ENCODE measurements at regions not wholly inside any gene's neighbourhood (a gene's known extent, or its start where the extent isn't known, plus 50 kb on each side); places are given as distances from the start of the nearest gene placed in this dataset.
"Not testable (repeated sequence)": the region's sequence is repeated elsewhere in the genome, so short reads cannot be mapped to it uniquely, and the experiment has no call there.

GRCh38 chr18:56444201-56444600 lies 194.2 kb downstream of the TXNL1 start:
- Histone ChIP-seq H3F3A (ENCODE audit: insufficient read depth) (no peaks in the 10 kb centered on the region), H3K27ac (ENCODE audit: low read depth, low read length) (no peak overlapping the region), H4K20me1 (ENCODE audit: low read depth, low read length) (no peaks in the 10 kb centered on the region), H3K9ac (ENCODE audit: low read length) (no peak overlapping the region), H3K79me2 (ENCODE audit: insufficient read depth, low read length) (no peaks in the 10 kb centered on the region), H3K9me3 (ENCODE audit: insufficient read depth, low read length) (no peaks in the 10 kb centered on the region), H3K36me3 (ENCODE audit: low read length) (no peaks in the 10 kb centered on the region), H2AFZ (ENCODE audit: low read depth, low read length, severe bottlenecking) (no peak overlapping the region), H3K4me3 (ENCODE audit: insufficient read depth, low read length, poor library complexity, severe bottlenecking) (no peak overlapping the region), H3K9me2 (replicated peaks; ENCODE audit: insufficient read depth, low read length) (no peaks in the 10 kb centered on the region), H3K27me3 (ENCODE audit: low read length) (no peaks in the 10 kb centered on the region), H3K4me2 (ENCODE audit: low read depth, low read length, poor library complexity, severe bottlenecking) (no peak overlapping the region)
- TF ChIP-seq CTCF (IDR thresholded peaks at IDR 0.05; ENCODE audit: insufficient read depth, low read length, poor library complexity, severe bottlenecking) = no peak
- no peak for TF ChIP-seq EZH2phosphoT487 (conservative IDR thresholded peaks at IDR 0.05; ENCODE audit: low read length)

DNA sequence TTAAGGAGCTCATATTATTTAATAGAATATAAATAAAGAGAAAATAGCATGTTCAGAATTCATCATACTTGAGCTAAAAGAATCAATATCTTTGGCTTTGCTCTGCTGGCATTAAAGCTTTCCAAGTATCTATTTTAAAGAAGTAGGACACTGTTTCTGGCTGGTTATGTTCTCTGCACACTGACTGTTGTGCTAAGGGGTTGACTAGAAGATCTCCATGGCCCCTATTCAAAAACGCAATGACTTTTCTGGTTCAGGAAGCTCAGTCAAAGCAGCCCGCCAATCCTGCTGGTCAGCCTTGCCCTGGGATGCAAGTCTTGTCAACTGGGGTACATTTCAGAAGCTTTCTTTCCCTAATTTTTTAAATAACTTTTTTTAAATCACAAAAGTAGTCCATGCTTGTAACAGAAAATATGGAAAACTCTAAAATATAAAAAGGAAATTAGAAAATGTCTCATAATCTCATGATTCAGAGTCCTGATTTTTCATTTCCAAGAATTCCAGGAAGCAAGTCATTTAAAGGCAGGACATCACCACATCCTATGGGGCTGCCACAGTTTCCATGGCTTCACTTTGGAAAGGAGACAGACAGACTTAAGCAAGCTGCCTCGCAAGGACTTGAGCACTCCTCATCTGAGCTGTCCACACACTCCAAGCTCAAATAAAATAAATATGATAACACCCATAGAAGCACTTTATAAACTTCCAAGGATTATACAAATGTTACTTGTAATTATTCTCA lies 195.1 kb downstream of the TXNL1 start:
- Histone ChIP-seq H3K27ac (ENCODE audit: low read depth, low read length) (no peak overlapping the region), H3K79me2 (ENCODE audit: insufficient read depth, low read length) (no peaks in the 10 kb centered on the region), H2AFZ (ENCODE audit: low read depth, low read length, severe bottlenecking) (no peak overlapping the region), H3F3A (ENCODE audit: insufficient read depth) (no peaks in the 10 kb centered on the region), H3K4me3 (ENCODE audit: insufficient read depth, low read length, poor library complexity, severe bottlenecking) (no peak overlapping the region), H3K9ac (ENCODE audit: low read length) (no peak overlapping the region), H3K36me3 (ENCODE audit: low read length) (no peaks in the 10 kb centered on the region), H3K9me2 (replicated peaks; ENCODE audit: insufficient read depth, low read length) (no peaks in the 10 kb centered on the region), H3K4me2 (ENCODE audit: low read depth, low read length, poor library complexity, severe bottlenecking) (no peak overlapping the region), H4K20me1 (ENCODE audit: low read depth, low read length) (no peaks in the 10 kb centered on the region), H3K27me3 (ENCODE audit: low read length) (no peaks in the 10 kb centered on the region), H3K9me3 (ENCODE audit: insufficient read depth, low read length) (no peaks in the 10 kb centered on the region)
- no peak for TF ChIP-seq EZH2phosphoT487 (conservative IDR thresholded peaks at IDR 0.05; ENCODE audit: low read length)
- no peak for TF ChIP-seq CTCF (IDR thresholded peaks at IDR 0.05; ENCODE audit: insufficient read depth, low read length, poor library complexity, severe bottlenecking)

- H4K20me1 ChIP-seq (ENCODE audit: low read depth, low read length); H3K27me3 ChIP-seq (ENCODE audit: low read length); H3K4me2 ChIP-seq (ENCODE audit: low read depth, low read length, poor library complexity, severe bottlenecking): not testable (repeated sequence)
These were observed 199.9 kb downstream of the TXNL1 start for GRCh38 chr18:56438480-56438879.

GRCh38 chr18:56436651-56437050 lies 201.7 kb downstream of the TXNL1 start:
- no peaks in the 10 kb centered on the region for H3K36me3 ChIP-seq (ENCODE audit: low read length)
- H3K9ac ChIP-seq (ENCODE audit: low read length) = no peak overlapping the region

More at GRCh38 chr18:56438480-56438879, 199.9 kb downstream of the TXNL1 start:
- not testable (repeated sequence) for H3K9ac ChIP-seq (ENCODE audit: low read length); H3K9me2 ChIP-seq (replicated peaks; ENCODE audit: insufficient read depth, low read length); H3K9me3 ChIP-seq (ENCODE audit: insufficient read depth, low read length); H3K4me3 ChIP-seq (ENCODE audit: insufficient read depth, low read length, poor library complexity, severe bottlenecking); H3K36me3 ChIP-seq (ENCODE audit: low read length); H3F3A ChIP-seq (ENCODE audit: insufficient read depth); H3K27ac ChIP-seq (ENCODE audit: low read depth, low read length); H2AFZ ChIP-seq (ENCODE audit: low read depth, low read length, severe bottlenecking); H3K79me2 ChIP-seq (ENCODE audit: insufficient read depth, low read length)

More at GRCh38 chr18:56436651-56437050, 201.7 kb downstream of the TXNL1 start:
- Histone ChIP-seq H2AFZ (ENCODE audit: low read depth, low read length, severe bottlenecking) (no peak overlapping the region), H3K79me2 (ENCODE audit: insufficient read depth, low read length) (no peaks in the 10 kb centered on the region), H3K9me2 (replicated peaks; ENCODE audit: insufficient read depth, low read length) (no peaks in the 10 kb centered on the region), H3K9me3 (ENCODE audit: insufficient read depth, low read length) (no peaks in the 10 kb centered on the region), H4K20me1 (ENCODE audit: low read depth, low read length) (no peaks in the 10 kb centered on the region), H3F3A (ENCODE audit: insufficient read depth) (no peaks in the 10 kb centered on the region), H3K27me3 (ENCODE audit: low read length) (no peaks in the 10 kb centered on the region), H3K27ac (ENCODE audit: low read depth, low read length) (no peak overlapping the region), H3K4me2 (ENCODE audit: low read depth, low read length, poor library complexity, severe bottlenecking) (no peak overlapping the region), H3K4me3 (ENCODE audit: insufficient read depth, low read length, poor library complexity, severe bottlenecking) (no peak overlapping the region)
- no peak for TF ChIP-seq EZH2phosphoT487 (conservative IDR thresholded peaks at IDR 0.05; ENCODE audit: low read length)

All from SU-DHL-6 (cell line).